Sigmoid colon (tissue), 6 donors: ENCODE measurements at regions not wholly inside any gene's neighbourhood (a gene's known extent, or its start where the extent isn't known, plus 50 kb on each side); places are given as distances from the start of the nearest gene placed in this dataset.

Experiments used
- DNase-seq: peaks from one replicate; pipeline ENCODE4 v3.0.0-alpha.2; 2019
- H3K27ac ChIP-seq, 4 donors: fragments of 200-600 bp; sonication (generic); one replicate each; pipeline ENCODE4 v1.5.1; 2016 to 2019; ENCODE audit warnings: mild to moderate bottlenecking in 1 of 4
- H3K27me3 ChIP-seq, 3 donors: fragments of 200-600 bp; sonication (generic); one replicate each; pipeline ENCODE4 v1.5.1; 2019; ENCODE audit warnings: mild to moderate bottlenecking in 1 of 3
- H3K36me3 ChIP-seq, 4 donors: fragments of 200-600 bp; sonication (generic); one replicate each; pipeline ENCODE4 v1.5.1; 2016 to 2019
- H3K4me1 ChIP-seq, 4 donors: fragments of 200-600 bp; sonication (generic); one replicate each; pipeline ENCODE4 v1.5.1; 2017 to 2019
- H3K4me3 ChIP-seq, 4 donors: fragments of 200-600 bp; sonication (generic); one replicate each; pipeline ENCODE4 v1.5.1; 2017 to 2019; ENCODE audit warnings: mild to moderate bottlenecking in 2 of 4, moderate library complexity in 1 of 4
- H3K9me3 ChIP-seq, 4 donors: fragments of 200-600 bp in 3 of 4; sonication (generic) in 3 of 4; one replicate each; pipeline versions ENCODE4 v1.5.1 to v1.6.1; 2013 to 2019
- CTCF ChIP-seq, 4 experiments: fragments of 450-650 bp in 3 of 4; fragments of 200-600 bp in 1 of 4; IDR thresholded peaks; one replicate each; pipeline ENCODE4 v1.5.1; 2016 to 2019; ENCODE audit warnings: antibody characterized with exemption in 4 of 4, mild to moderate bottlenecking in 3 of 4, moderate library complexity in 2 of 4
- EP300 ChIP-seq, 4 donors: sonication (generic); formaldehyde crosslinking; IDR thresholded peaks; one replicate each; pipeline ENCODE4 v1.6.1; 2017; ENCODE audit warnings: antibody characterized with exemption in 4 of 4
- POLR2A ChIP-seq, 2 donors: fragments of 450-650 bp; IDR thresholded peaks; one replicate each; pipeline ENCODE4 v1.6.1; 2016; ENCODE audit warnings: antibody characterized with exemption in 2 of 2, mild to moderate bottlenecking in 2 of 2, moderate library complexity in 2 of 2
- POLR2AphosphoS5 ChIP-seq, 4 donors: sonication (generic); formaldehyde crosslinking; IDR thresholded peaks; one replicate each; pipeline ENCODE4 v1.6.1; 2017; ENCODE audit warnings: antibody characterized with exemption in 4 of 4
- WGBS, 2 donors: extraction: QIAGEN DNeasy Blood & Tissue Kit; methylation state at CpG; one replicate each; pipeline ENCODE4 v1.1.7; 2013; 5-methylcytosine and 5-hydroxymethylcytosine counted together
- intact Hi-C: fragments of 100-400 bp; cut with DNase I; formaldehyde crosslinking; loops from one replicate; pipeline ENCODE4 v1.15.1; 2023
- donor health status: healthy with polysubstance abuse.
- donor health status: healthy.

DNA sequence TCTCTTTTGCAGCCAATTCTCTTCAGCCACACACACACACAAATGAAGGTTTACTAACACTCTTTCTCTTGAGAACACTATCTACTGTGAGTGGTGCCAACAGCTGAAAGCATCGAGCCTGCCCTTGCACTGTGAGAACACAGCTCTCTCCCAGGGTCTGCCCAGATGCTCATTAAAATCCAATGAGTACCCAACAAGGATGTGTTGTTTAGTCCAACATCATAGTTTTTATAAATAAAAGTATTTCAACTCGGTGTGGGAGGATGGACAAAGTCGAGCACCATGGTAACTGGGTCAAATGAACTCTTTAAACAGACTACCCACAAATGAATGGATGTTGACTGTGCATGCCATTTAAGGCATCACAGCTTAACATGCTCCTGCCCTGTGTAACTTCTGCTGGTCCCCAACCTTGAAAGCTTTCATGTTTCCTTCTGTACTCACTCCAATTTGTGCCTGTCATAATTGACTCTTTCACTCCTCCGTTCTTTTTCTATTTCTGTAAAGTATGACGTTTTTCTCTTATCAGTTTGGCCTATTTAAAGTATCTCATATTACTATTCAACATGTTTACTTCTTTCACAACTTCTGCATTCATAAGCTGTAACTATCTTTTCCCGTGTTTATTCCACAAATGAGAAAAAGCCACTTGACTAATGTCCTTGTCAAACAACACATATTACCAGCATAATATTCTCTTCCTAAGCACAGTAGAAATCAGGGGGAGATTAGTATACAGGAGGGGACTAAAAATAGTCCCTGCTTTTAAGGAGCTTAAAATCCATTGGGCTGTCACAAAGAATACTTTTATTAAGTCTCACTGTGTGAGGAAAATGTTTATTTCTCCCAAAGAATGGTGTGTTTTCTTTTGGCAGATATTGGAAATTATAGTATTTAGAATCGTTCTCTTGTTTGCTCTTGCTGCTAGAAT, 215.4 kb downstream of the RFPL4B start:
- peaks cover 0 to 19% (median 12%) of the 10 kb centered on the region in 4 donors for H3K4me1 ChIP-seq
- intact Hi-C loops, result no loop called here
- DNase-seq, result peak; percentile 64
- TF ChIP-seq POLR2A (IDR thresholded peaks at IDR 0.05) (no peak), CTCF (IDR thresholded peaks at IDR 0.05) (no peak), POLR2AphosphoS5 (IDR thresholded peaks at IDR 0.05) (no peak), EP300 (IDR thresholded peaks at IDR 0.05) (no peak)
- H3K27me3 ChIP-seq, result no peaks in the 10 kb centered on the region
- H3K4me3 ChIP-seq, result no peak overlapping the region
- no peaks in the 10 kb centered on the region for H3K36me3 ChIP-seq
- whole genome bisulfite sequencing, 2 donors, result 26 to 49% methylated on average over 7 of the region's 7 CpGs
- H3K27ac ChIP-seq, result peak overlapping the region; percentile 20 to 48 (median 28)
- no peaks in the 10 kb centered on the region for H3K9me3 ChIP-seq

- intact Hi-C loops, result no loop called here
- 15 to 59% methylated on average over 3 of the region's 3 CpGs for WGBS, 2 donors
- no peaks in the 10 kb centered on the region for H3K9me3 ChIP-seq
- no peak overlapping the region for H3K4me3 ChIP-seq
- peak overlapping the region in 2 of 4 donors; percentile 35 to 48 for H3K27ac ChIP-seq
- DNase-seq, result no peak
- TF ChIP-seq POLR2A (IDR thresholded peaks at IDR 0.05) (no peak), POLR2AphosphoS5 (IDR thresholded peaks at IDR 0.05) (no peak), CTCF (IDR thresholded peaks at IDR 0.05) (no peak), EP300 (IDR thresholded peaks at IDR 0.05) (no peak)
- H3K36me3 ChIP-seq, result no peaks in the 10 kb centered on the region
- peaks cover 0 to 19% (median 12%) of the 10 kb centered on the region in 4 donors for H3K4me1 ChIP-seq
- H3K27me3 ChIP-seq, result no peaks in the 10 kb centered on the region
Observed at GRCh38 chr6:112563368-112563767, 216.2 kb downstream of the RFPL4B start.

DNA sequence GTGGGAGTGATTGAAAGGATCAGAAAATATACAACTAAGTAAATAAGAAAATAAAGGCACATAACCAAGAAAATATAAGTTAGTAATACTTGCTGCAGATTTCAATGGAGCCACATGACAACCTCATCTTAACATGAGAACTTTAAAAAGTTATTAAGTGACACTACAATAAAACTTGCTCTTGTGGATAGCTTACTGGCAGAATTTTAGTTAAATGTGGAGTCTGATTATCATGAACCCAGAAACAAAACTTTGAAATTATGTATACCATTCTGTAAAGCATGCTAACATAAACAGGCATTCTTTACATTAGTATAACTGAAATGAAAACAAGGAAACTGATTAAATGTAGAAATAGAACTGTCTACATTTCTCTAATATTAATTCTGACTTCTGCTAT, 220.9 kb downstream of the RFPL4B start:
- H3K36me3 ChIP-seq, result no peaks in the 10 kb centered on the region
- no peaks in the 10 kb centered on the region for H3K27me3 ChIP-seq
- H3K27ac ChIP-seq, result no peak overlapping the region
- TF ChIP-seq CTCF (IDR thresholded peaks at IDR 0.05), result no peak
- TF ChIP-seq POLR2AphosphoS5 (IDR thresholded peaks at IDR 0.05), result no peak
- TF ChIP-seq POLR2A (IDR thresholded peaks at IDR 0.05), result no peak
- no peak for TF ChIP-seq EP300 (IDR thresholded peaks at IDR 0.05)
- intact Hi-C loops, result no loop called here
- no peaks in the 10 kb centered on the region for H3K9me3 ChIP-seq
- H3K4me1 ChIP-seq, result peaks cover 0 to 25% (median 20%) of the 10 kb centered on the region in 4 donors
- H3K4me3 ChIP-seq, result no peak overlapping the region
- no peak for DNase-seq

GRCh38 chr6:112571488-112572270, 224.5 kb downstream of the RFPL4B start:
- no peak for TF ChIP-seq CTCF (IDR thresholded peaks at IDR 0.05)
- no peak for TF ChIP-seq EP300 (IDR thresholded peaks at IDR 0.05)
- TF ChIP-seq POLR2A (IDR thresholded peaks at IDR 0.05), result no peak
- no peak for TF ChIP-seq POLR2AphosphoS5 (IDR thresholded peaks at IDR 0.05)
- Histone ChIP-seq H3K4me3 (no peak overlapping the region), H3K36me3 (no peaks in the 10 kb centered on the region), H3K27me3 (no peaks in the 10 kb centered on the region), H3K9me3 (no peaks in the 10 kb centered on the region), H3K27ac (peak overlapping the region in 1 of 4 donors; percentile 16), H3K4me1 (peaks cover 0 to 19% (median 16%) of the 10 kb centered on the region in 4 donors)
- peak; percentile 80 for DNase-seq
- 39 to 56% methylated on average over 5 of the region's 5 CpGs for WGBS, 2 donors
- intact Hi-C loops, result no loop called here
